BLaER1 (cell line): ENCODE measurements at regions not wholly inside any gene's neighbourhood (a gene's known extent, or its start where the extent isn't known, plus 50 kb on each side); places are given as distances from the start of the nearest gene placed in this dataset.

ENCODE experiments used
- H3K27ac ChIP-seq: shearing (Covaris generic); formaldehyde crosslinking; 2 replicates; pipeline ENCODE4 v1.8.1; 2022
- H3K27me3 ChIP-seq: shearing (Covaris generic); formaldehyde crosslinking; 2 replicates; pipeline ENCODE4 v1.8.1; 2022
- H3K36me3 ChIP-seq: shearing (Covaris generic); formaldehyde crosslinking; 2 replicates; pipeline ENCODE4 v1.8.1; 2022
- H3K4me1 ChIP-seq: shearing (Covaris generic); formaldehyde crosslinking; 2 replicates; pipeline ENCODE4 v1.8.1; 2022
- H3K4me2 ChIP-seq: shearing (Covaris generic); formaldehyde crosslinking; 2 replicates; pipeline ENCODE4 v1.8.1; 2022
- H3K4me3 ChIP-seq: shearing (Covaris generic); formaldehyde crosslinking; 2 replicates; pipeline ENCODE4 v1.8.1; 2022
- H3K9ac ChIP-seq: shearing (Covaris generic); formaldehyde crosslinking; 2 replicates; pipeline ENCODE4 v1.8.1; 2022
- H3K9me3 ChIP-seq: shearing (Covaris generic); formaldehyde crosslinking; 2 replicates; pipeline ENCODE4 v1.8.1; 2022
- H4K20me1 ChIP-seq: shearing (Covaris generic); formaldehyde crosslinking; 2 replicates; pipeline ENCODE4 v1.8.1; 2022
- Cebpa-rat ChIP-seq: shearing (Covaris generic); IDR thresholded peaks from 2 replicates; pipeline ENCODE4 v1.8.1; 2022

DNA sequence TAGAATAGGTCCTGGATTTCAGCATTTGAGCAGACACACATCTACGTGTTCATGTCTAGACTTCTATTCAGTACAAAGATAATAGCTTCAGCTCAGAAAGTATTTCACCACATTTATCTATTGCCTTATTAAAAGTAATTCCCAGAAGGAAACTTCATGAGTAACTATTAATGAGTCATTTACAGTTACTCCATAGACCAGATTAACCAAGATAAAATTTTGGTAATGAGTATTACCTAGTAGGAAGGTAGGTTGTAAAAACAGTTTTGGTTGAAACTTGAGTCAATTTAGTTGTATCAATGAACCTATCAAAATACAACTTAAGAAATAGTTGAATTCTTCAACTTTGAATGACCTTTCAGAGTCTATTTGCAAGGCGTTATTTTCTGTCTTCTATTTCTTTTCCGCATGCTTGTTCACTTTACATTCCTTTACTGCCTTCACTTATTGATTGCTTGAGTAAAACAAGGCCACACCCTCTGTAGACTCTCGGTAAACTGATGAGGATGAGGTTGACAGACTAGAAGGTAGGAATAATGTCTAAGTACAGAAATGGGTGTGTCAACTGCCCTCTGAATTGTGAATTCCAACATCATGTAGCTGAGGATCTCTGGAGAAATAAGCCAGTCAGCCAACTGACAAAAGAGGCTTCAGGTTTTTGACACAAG, 1165.6 kb upstream of the ZEB2 start:
- Histone ChIP-seq H3K27me3 (no peaks in the 10 kb centered on the region), H3K36me3 (no peaks in the 10 kb centered on the region), H3K4me3 (no peak overlapping the region), H3K9ac (no peak overlapping the region), H3K4me2 (no peak overlapping the region), H4K20me1 (no peaks in the 10 kb centered on the region), H3K27ac (no peak overlapping the region), H3K9me3 (no peaks in the 10 kb centered on the region), H3K4me1 (no peaks in the 10 kb centered on the region)
- no peak for TF ChIP-seq Cebpa-rat

- Histone ChIP-seq H3K9me3 (no peaks in the 10 kb centered on the region), H3K4me1 (no peaks in the 10 kb centered on the region), H3K27me3 (no peaks in the 10 kb centered on the region), H3K4me2 (no peak overlapping the region), H4K20me1 (no peaks in the 10 kb centered on the region), H3K4me3 (no peak overlapping the region), H3K27ac (no peak overlapping the region), H3K9ac (no peak overlapping the region), H3K36me3 (no peaks in the 10 kb centered on the region)
- no peak for TF ChIP-seq Cebpa-rat
Observed at GRCh38 chr2:145682546-145683157, 1162.7 kb upstream of the ZEB2 start.

GRCh38 chr2:145680276-145680675, 1160.4 kb upstream of the ZEB2 start:
- no peak overlapping the region for H3K4me3 ChIP-seq
- no peaks in the 10 kb centered on the region for H3K9me3 ChIP-seq
- no peak for TF ChIP-seq Cebpa-rat
- no peaks in the 10 kb centered on the region for H3K27me3 ChIP-seq
- no peak overlapping the region for H3K4me2 ChIP-seq
- H3K36me3 ChIP-seq: no peaks in the 10 kb centered on the region
- H4K20me1 ChIP-seq: no peaks in the 10 kb centered on the region
- H3K4me1 ChIP-seq: no peaks in the 10 kb centered on the region
- H3K27ac ChIP-seq: no peak overlapping the region
- H3K9ac ChIP-seq: no peak overlapping the region

GRCh38 chr2:145677371-145677770, 1157.5 kb upstream of the ZEB2 start:
- Histone ChIP-seq H3K4me2 (no peak overlapping the region), H3K27me3 (no peaks in the 10 kb centered on the region), H3K27ac (no peak overlapping the region), H4K20me1 (no peaks in the 10 kb centered on the region), H3K9me3 (no peaks in the 10 kb centered on the region), H3K4me1 (0 out of 2 replicates have a peak, but pooled peaks cover 7% of the 10 kb centered on the region), H3K4me3 (no peak overlapping the region), H3K36me3 (no peaks in the 10 kb centered on the region), H3K9ac (no peak overlapping the region)
- TF ChIP-seq Cebpa-rat: no peak

- Histone ChIP-seq H4K20me1 (no peaks in the 10 kb centered on the region), H3K4me1 (0 out of 2 replicates have a peak, but pooled peaks cover 7% of the 10 kb centered on the region), H3K27me3 (no peaks in the 10 kb centered on the region), H3K4me3 (no peak overlapping the region), H3K36me3 (no peaks in the 10 kb centered on the region), H3K27ac (no peak overlapping the region), H3K9me3 (no peaks in the 10 kb centered on the region), H3K9ac (no peak overlapping the region), H3K4me2 (no peak overlapping the region)
- no peak for TF ChIP-seq Cebpa-rat
Observed at GRCh38 chr2:145674705-145675104, 1154.8 kb upstream of the ZEB2 start.

- H3K27ac ChIP-seq: no peak overlapping the region
- H3K27me3 ChIP-seq: no peaks in the 10 kb centered on the region
- no peak for TF ChIP-seq Cebpa-rat
- H3K36me3 ChIP-seq: no peaks in the 10 kb centered on the region
- no peaks in the 10 kb centered on the region for H4K20me1 ChIP-seq
- H3K4me3 ChIP-seq: no peak overlapping the region
- no peaks in the 10 kb centered on the region for H3K9me3 ChIP-seq
- 0 out of 2 replicates have a peak, but pooled peaks cover 7% of the 10 kb centered on the region for H3K4me1 ChIP-seq
- no peak overlapping the region for H3K4me2 ChIP-seq
- no peak overlapping the region for H3K9ac ChIP-seq
Observed at GRCh38 chr2:145669301-145669700, 1149.4 kb upstream of the ZEB2 start.

DNA sequence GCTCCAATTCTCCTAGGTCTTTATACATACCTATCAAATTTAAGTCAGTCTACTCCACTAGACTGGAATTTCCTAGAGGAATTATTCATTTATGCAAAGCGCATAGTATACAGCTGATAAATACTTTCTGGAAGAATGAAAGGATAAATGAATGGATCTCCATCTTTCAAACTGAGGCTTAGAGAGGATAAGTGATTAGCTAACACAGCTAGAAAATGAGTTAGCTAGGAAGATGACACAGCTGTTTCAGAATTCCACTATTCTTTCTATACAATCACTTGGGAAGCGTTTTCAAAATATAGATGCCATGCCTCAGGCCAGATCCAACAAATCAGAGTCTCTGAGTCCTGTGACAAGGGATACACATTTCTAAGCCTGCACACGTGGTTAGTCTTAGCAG, 1146.6 kb upstream of the ZEB2 start:
- Histone ChIP-seq H3K4me3 (no peak overlapping the region), H3K27ac (no peak overlapping the region), H3K36me3 (no peaks in the 10 kb centered on the region), H3K27me3 (no peaks in the 10 kb centered on the region), H3K9me3 (no peaks in the 10 kb centered on the region), H3K4me2 (no peak overlapping the region), H3K9ac (no peak overlapping the region), H3K4me1 (no peaks in the 10 kb centered on the region), H4K20me1 (no peaks in the 10 kb centered on the region)
- no peak for TF ChIP-seq Cebpa-rat

- no peaks in the 10 kb centered on the region for H3K9me3 ChIP-seq
- H3K4me1 ChIP-seq: no peaks in the 10 kb centered on the region
- H3K9ac ChIP-seq: no peak overlapping the region
- TF ChIP-seq Cebpa-rat: no peak
- H3K4me2 ChIP-seq: no peak overlapping the region
- no peaks in the 10 kb centered on the region for H3K27me3 ChIP-seq
- no peak overlapping the region for H3K27ac ChIP-seq
- H3K36me3 ChIP-seq: no peaks in the 10 kb centered on the region
- no peaks in the 10 kb centered on the region for H4K20me1 ChIP-seq
- no peak overlapping the region for H3K4me3 ChIP-seq
Observed at GRCh38 chr2:145657265-145657664, 1137.3 kb upstream of the ZEB2 start.

DNA sequence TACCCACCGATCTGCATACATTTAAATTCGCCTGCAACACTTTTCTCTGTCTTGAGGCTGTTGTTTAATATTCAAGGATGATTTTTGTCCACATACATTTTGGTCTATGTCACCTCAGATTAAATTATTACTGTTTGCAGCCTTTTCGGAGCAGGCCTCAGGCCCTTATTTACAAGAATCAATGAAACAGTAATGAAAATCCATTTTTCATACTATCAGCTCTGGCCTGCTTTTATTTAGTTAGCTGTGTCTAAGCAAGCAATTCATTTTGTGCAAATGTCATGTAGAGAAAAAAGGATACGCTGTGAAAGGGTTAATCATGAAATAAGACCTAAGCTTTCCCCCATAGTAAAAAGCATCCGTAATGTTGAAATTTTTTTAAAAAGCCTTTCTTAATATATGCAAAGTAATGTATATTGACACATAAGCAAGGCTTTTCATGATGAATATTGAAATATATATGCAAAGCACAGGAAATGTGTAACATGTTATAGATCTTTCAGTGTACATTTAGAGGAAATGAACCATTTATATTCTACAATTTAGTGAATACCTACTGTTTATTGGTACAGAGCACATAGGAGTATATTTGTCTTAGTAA, 1135.3 kb upstream of the ZEB2 start:
- Histone ChIP-seq H3K27ac (no peak overlapping the region), H3K9ac (no peak overlapping the region), H3K4me3 (no peak overlapping the region), H3K9me3 (no peaks in the 10 kb centered on the region), H3K4me1 (no peaks in the 10 kb centered on the region), H4K20me1 (no peaks in the 10 kb centered on the region), H3K36me3 (no peaks in the 10 kb centered on the region), H3K27me3 (no peaks in the 10 kb centered on the region), H3K4me2 (no peak overlapping the region)
- no peak for TF ChIP-seq Cebpa-rat

DNA sequence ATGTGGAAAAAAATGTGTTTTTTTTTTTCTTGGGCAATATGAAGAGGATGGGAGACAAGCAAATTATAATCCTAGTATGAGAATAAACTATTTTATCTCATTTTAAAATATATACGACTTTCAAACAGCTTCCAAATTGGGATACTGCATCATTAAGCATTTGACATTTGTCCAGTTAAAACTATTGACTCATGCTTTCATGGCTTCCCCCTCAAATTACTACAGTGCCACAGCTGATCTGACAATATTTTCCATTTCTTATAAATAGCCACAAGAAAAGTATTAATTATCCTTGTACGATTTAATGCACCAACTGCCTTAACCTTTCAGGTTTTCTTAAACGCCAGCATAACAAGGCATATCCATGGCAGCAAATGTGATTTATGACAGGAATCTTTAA, 1134.8 kb upstream of the ZEB2 start:
- Histone ChIP-seq H3K27ac (no peak overlapping the region), H4K20me1 (no peaks in the 10 kb centered on the region), H3K4me3 (no peak overlapping the region), H3K4me2 (no peak overlapping the region), H3K27me3 (no peaks in the 10 kb centered on the region), H3K4me1 (no peaks in the 10 kb centered on the region), H3K9ac (no peak overlapping the region), H3K9me3 (no peaks in the 10 kb centered on the region), H3K36me3 (no peaks in the 10 kb centered on the region)
- no peak for TF ChIP-seq Cebpa-rat
